ENCODE measurements at regions not wholly inside any gene's neighbourhood (a gene's known extent, or its start where the extent isn't known, plus 50 kb on each side); places are given as distances from the start of the nearest gene placed in this dataset.

GRCh38 chr19:32291876-32292275, 53.5 kb upstream of the ZNF507 start (continued):
- TF ChIP-seq, protein P1, sequence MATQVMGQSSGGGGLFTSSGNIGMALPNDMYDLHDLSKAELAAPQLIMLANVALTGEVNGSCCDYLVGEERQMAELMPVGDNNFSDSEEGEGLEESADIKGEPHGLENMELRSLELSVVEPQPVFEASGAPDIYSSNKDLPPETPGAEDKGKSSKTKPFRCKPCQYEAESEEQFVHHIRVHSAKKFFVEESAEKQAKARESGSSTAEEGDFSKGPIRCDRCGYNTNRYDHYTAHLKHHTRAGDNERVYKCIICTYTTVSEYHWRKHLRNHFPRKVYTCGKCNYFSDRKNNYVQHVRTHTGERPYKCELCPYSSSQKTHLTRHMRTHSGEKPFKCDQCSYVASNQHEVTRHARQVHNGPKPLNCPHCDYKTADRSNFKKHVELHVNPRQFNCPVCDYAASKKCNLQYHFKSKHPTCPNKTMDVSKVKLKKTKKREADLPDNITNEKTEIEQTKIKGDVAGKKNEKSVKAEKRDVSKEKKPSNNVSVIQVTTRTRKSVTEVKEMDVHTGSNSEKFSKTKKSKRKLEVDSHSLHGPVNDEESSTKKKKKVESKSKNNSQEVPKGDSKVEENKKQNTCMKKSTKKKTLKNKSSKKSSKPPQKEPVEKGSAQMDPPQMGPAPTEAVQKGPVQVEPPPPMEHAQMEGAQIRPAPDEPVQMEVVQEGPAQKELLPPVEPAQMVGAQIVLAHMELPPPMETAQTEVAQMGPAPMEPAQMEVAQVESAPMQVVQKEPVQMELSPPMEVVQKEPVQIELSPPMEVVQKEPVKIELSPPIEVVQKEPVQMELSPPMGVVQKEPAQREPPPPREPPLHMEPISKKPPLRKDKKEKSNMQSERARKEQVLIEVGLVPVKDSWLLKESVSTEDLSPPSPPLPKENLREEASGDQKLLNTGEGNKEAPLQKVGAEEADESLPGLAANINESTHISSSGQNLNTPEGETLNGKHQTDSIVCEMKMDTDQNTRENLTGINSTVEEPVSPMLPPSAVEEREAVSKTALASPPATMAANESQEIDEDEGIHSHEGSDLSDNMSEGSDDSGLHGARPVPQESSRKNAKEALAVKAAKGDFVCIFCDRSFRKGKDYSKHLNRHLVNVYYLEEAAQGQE (IDR thresholded peaks at IDR 0.05; ENCODE audit: low read depth, low read length), result no peak
- TF ChIP-seq ZBTB33 (IDR thresholded peaks at IDR 0.05; ENCODE audit: borderline replicate concordance, low read depth) (no peak), RAD21 (IDR thresholded peaks at IDR 0.05; ENCODE audit: low read length) (no peak), FOXJ3 (CRISPR knock-in tag; IDR thresholded peaks at IDR 0.05) (no peak), RCOR1 (IDR thresholded peaks at IDR 0.05; ENCODE audit: low read length) (no peak), MEF2A (IDR thresholded peaks at IDR 0.05; ENCODE audit: borderline replicate concordance, low read depth) (no peak), NRF1 (IDR thresholded peaks at IDR 0.05; ENCODE audit: low read depth, low read length) (no peak), PBX3 (IDR thresholded peaks at IDR 0.05) (no peak)

DNA sequence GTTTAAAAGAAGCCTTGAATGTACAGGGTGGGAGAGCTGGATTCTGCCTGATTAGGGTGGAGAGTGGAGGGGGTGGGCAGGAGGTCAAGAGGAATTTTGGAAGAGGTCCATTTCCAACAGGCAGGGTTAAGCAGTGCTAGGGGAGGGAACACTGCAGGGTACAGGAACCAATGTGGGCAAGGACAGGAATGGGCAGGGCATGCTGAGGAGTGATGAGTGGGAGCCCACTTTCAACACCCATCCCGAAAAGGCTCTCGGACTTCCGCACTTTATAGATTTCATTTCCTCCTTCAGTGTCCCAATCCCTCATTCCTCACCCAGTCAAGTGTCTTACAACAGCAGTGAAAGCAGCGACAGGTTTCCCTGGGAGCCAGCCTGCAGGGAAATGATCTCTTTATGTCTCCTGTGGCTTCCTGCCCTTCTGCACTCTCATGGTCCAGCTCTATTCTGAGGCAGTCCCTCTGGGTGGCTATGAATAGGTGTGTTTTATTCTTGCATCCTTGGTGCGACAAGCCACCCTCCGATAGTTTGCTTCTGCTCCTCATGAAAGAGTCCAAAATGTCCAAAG, 50.5 kb upstream of the ZNF507 start:
- POLR2A ChIA-PET, result no interaction called here
- Histone ChIP-seq H3K4me1 (ENCODE audit: control insufficient read depth in 1 of 2, insufficient read depth in 2 of 2, low read depth in 1 of 2, low read length in 1 of 2) (no peaks in the 10 kb centered on the region), H3K27ac (ENCODE audit: low read depth in 2 of 2, low read length in 1 of 2) (no peak overlapping the region), H3K9ac (no peak overlapping the region), H3K27me3 (ENCODE audit: insufficient read depth) (no peaks in the 10 kb centered on the region), H3K36me3 (replicated peaks in 1 of 2; ENCODE audit: control insufficient read depth in 1 of 2, insufficient read depth in 2 of 2, low read length in 1 of 2) (no peaks in the 10 kb centered on the region), H3F3A (replicated peaks; ENCODE audit: insufficient read depth) (no peaks in the 10 kb centered on the region), H3K9me2 (no peaks in the 10 kb centered on the region), H3K4me3 (ENCODE audit: low read depth in 2 of 2, low read length in 1 of 2) (no peak overlapping the region), H2AFZ (ENCODE audit: low read depth) (no peak overlapping the region), H4K20me1 (ENCODE audit: insufficient read depth) (no peaks in the 10 kb centered on the region), H3K4me2 (no peak overlapping the region), H3K79me2 (ENCODE audit: insufficient read depth) (no peaks in the 10 kb centered on the region), H3K9me3 (no peaks in the 10 kb centered on the region)
- no peak for DNase-seq
- 75% methylated on average over 6 of the region's 6 CpGs for WGBS (ENCODE audit: low lambda C conversion rate)
- no peak for TF ChIP-seq RCOR1 (IDR thresholded peaks at IDR 0.05; ENCODE audit: low read length)
- TF ChIP-seq MXI1 (IDR thresholded peaks at IDR 0.05; ENCODE audit: low read depth, low read length), result no peak
- TF ChIP-seq, protein P2, sequence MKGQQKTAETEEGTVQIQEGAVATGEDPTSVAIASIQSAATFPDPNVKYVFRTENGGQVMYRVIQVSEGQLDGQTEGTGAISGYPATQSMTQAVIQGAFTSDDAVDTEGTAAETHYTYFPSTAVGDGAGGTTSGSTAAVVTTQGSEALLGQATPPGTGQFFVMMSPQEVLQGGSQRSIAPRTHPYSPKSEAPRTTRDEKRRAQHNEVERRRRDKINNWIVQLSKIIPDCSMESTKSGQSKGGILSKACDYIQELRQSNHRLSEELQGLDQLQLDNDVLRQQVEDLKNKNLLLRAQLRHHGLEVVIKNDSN (IDR thresholded peaks at IDR 0.05; ENCODE audit: borderline replicate concordance, low read depth), result no peak
- no peak for TF ChIP-seq RAD21 (IDR thresholded peaks at IDR 0.05; ENCODE audit: low read length)
- no peak for TF ChIP-seq RXRA (IDR thresholded peaks at IDR 0.05; ENCODE audit: borderline replicate concordance, low read depth)
- no peak for TF ChIP-seq SMC3 (IDR thresholded peaks at IDR 0.05; ENCODE audit: low read depth, low read length)
- CTCF ChIA-PET, result interaction anchor here (0.8 kb wide), 1 partner anchor 24 kb away, joined by 3 read pairs; no protein-coding TSS in a partner anchor

Small RNA genes lying in the stretch of these regions (small RNA-seq; reads per million reads assigned to genes)
- 0 reads per million in 7 experiments for gene AC011456.1
- gene RNA5SP471, result 0 reads per million in 7 experiments
- 0 to 1.1 (median 0) reads per million in 7 experiments for gene RNA5SP472
- 0 reads per million in 7 experiments for gene RNU6-967P

Measured in SK-N-SH (cell line).